GM21619 (cell line): ENCODE measurements at regions not wholly inside any gene's neighbourhood (a gene's known extent, or its start where the extent isn't known, plus 50 kb on each side); places are given as distances from the start of the nearest gene placed in this dataset.

Experiments used
- ATAC-seq: cut with Tn5 transposase; IDR thresholded peaks from one replicate; pipeline ENCODE4 v1.9.1; 2021; ENCODE audit not compliant: unreplicated experiment

DNA sequence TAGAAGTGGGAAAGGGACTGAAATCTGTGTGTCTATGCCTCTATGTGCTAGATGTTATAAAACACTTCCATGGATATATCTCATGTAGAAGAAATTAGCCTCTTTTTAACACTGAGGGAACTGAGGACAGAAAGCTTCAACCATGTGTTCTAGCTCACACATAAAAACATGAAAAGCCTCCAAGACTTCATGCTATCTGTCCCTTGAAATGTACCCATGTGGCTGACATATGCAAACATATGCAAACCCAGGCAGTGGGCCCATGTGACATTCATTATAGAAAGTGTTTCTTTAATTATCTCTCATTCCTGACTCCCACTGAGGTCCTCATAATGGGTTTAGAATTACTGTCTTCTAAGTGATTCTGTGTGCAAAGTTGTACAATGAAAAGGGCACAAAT, 134.7 kb upstream of the MAF start:
- ATAC-seq = no peak

DNA sequence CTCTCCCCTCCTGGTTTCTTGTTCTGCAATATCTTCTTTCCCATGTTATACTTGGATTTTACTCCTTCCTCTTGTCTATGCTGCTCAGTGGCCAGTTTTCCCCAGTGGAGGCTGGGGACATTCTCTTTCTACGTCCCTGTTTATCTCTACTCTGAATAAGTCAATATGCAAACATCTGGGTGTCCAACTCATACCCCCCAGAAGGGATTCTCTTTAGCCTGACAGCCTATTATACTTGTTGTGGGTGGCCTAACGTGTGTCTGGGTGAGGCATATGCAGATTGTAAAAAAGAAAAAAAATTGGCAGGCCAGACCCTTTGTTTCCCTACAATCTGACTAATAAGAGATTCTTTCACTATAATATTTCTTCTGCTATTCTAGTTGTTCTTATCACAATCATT, 134.2 kb upstream of the MAF start:
- ATAC-seq = no peak

DNA sequence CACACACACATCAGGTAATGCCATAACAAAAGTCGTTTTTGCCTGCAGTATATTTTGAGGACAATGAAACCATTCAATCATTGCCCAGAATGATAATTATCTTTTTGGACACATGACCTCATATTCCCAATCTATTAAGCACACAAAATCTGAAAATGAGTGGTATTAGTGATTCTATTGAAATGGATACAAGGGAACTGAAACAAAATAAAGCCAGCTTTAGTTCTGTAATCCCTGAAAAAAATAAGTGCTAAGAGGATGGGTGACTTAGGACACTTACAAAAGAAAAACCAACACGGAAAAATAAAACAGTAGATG, 128.3 kb upstream of the MAF start:
- ATAC-seq = no peak

GRCh38 chr16:79728048-79728922, 127.7 kb upstream of the MAF start:
- no peak for ATAC-seq

GRCh38 chr16:79726902-79727301, 126.4 kb upstream of the MAF start:
- ATAC-seq = no peak

DNA sequence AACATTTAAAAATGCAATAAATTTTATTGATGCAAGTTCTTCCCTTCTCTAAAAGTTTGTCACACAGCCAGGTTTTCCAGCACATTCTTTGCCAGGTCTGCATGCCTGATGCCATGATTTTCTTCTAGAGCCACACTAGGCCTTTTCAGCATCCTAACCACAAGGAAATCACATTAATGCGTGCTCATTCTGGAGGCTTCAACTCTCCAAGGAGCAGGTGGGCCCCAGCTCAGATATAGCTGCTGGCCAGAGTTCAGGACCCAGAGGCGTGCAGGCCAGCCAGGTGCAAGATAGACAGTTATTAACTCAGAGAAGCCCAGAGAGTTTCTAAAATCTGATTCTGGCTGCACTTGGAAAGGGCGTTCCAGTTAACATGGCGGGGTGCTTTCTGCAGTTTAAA, 124.5 kb upstream of the MAF start:
- ATAC-seq = no peak

- ATAC-seq = no peak
Observed at GRCh38 chr16:79723583-79724168, 123.1 kb upstream of the MAF start.

- no peak for ATAC-seq
Observed at GRCh38 chr16:79721270-79721669, 120.7 kb upstream of the MAF start.

DNA sequence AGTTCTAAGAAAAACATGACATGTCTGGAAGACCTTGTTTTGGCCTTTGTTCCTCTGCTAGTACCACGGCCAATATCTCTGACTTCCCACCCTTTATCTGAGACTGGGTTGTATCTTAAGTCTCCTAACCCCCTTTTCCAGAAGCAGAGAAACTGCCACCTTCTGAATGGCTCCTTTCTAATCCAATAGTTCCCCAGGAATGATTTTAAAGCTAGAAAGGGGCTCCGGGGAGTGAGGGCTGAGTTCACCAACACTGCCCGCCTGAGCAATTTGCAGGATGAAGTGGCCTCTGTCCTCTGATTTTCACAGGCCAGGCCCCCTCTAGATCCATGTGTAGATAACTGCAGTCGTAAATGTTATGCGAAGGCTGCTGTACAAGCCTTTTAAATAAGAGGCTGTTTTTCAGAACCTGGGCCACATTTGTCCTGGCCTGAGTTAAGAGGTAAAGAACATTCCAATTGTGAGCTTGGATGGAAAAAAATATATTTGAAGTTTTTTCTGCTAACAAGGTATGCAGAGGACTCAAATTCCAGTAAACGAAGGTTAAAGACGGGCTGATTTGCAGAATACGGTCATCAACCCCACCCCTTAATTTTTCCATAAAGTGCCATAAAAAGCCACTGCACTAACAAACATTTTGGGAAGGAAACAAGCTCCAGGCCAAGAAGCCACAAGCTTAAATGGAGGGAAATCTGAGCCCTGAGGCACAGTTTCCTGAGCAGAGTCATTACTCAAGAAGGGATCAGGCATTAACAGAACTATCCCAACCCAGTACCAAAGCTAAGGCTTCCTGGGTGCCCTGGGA, 117.0 kb upstream of the MAF start:
- ATAC-seq = no peak

- ATAC-seq = no peak
Observed at GRCh38 chr16:79716645-79717332, 116.3 kb upstream of the MAF start.

GRCh38 chr16:79715061-79715460, 114.5 kb upstream of the MAF start:
- no peak for ATAC-seq

- no peak for ATAC-seq
Observed at GRCh38 chr16:79714440-79714839, 113.9 kb upstream of the MAF start.

DNA sequence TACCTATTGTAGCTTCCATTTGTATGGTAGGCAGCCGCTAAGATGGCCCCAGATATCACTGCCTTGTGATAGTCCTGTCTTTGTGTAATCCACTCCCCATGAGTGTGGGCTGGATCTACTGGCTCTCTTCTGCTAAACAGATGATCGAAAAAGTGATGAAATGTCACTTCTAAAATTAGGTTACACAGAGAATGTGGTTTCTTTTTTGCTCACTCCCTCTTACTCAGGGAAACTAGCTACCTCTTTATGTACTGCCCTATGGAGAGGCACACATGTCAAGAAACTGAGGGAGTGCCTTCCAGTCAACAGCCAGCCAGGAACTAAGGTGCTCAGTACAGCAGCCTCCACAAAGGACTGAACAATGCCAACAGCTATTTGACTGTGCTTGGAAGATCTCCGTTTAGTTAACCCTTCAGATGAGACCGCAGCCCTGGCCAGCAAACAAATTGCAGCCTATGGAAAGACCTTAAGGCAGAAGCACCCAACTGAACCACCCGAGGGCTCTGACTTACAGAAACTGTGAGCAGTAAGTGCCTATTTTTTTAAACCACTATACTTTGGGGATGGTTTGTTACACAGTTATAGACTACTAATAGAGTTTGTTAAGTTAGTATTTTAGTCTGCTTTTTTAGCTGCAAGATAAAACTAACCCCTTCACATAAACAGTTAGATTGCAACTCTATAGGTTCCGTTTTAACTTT, 113.2 kb upstream of the MAF start:
- no peak for ATAC-seq

- no peak for ATAC-seq
Observed at GRCh38 chr16:79712276-79712675, 111.7 kb upstream of the MAF start.

- ATAC-seq = no peak
Observed at GRCh38 chr16:79707876-79708275, 107.3 kb upstream of the MAF start.

- ATAC-seq = no peak
Observed at GRCh38 chr16:79703066-79703465, 102.5 kb upstream of the MAF start.

DNA sequence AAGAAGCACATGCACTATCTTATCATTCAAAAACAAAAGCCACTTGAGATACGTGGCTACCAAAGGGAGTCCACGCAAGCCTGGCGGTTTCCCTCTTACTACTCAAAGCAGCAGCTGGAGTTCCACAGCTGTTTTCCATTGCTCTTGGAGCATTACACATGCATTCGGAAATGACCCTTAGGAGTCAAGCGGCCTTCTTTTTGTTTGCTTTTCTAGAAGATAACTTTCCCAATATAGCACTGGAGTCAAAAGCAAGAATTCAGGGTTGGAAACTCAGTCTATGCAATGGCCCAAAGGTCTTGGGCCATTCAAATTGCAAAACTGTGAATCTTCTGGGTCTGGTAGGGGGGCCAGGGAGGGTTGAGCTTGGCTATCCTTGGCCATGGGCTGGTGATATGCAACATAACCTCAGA, 97.8 kb upstream of the MAF start:
- no peak for ATAC-seq

GRCh38 chr16:79697562-79698112, 97.1 kb upstream of the MAF start:
- no peak for ATAC-seq

- ATAC-seq = no peak
Observed at GRCh38 chr16:79691007-79691406, 90.5 kb upstream of the MAF start.

DNA sequence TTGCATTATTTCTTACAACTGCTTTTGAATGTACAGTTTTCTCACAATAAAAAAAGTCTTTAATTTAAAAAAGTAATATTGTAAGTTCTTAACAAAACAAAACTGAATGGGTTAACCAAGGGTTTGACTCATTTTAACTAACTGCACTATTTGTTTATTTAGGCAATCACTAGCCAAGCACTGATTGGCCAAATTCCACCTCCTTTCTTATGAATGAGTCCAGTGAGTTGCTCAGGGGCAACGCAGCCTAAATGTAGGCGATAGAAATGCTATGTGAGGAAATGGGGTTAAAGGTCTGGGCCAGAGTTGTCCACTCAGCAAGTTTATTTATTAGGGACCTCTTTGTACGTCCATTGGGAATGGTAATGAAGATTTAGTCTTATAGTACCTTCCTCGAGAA, 89.6 kb upstream of the MAF start:
- ATAC-seq = no peak
